NB4 (cell line): ENCODE measurements at regions not wholly inside any gene's neighbourhood (a gene's known extent, or its start where the extent isn't known, plus 50 kb on each side); places are given as distances from the start of the nearest gene placed in this dataset.

ENCODE experiments used
- POLR2A ChIP-seq: IDR thresholded peaks from 2 replicates; pipeline ENCODE4 v1.6.1; 2011; ENCODE audit warnings: mild to moderate bottlenecking; ENCODE audit not compliant: insufficient read length; ENCODE audit errors: extremely low read depth
- TF ChIP-seq, protein P1 (sequence below): IDR thresholded peaks from one replicate; pipeline ENCODE4 v1.5.1; 2012; ENCODE audit warnings: low read depth, low read length
- TF ChIP-seq, protein P2 (sequence below): IDR thresholded peaks from 2 replicates; pipeline ENCODE4 v1.6.1; 2011; ENCODE audit warnings: low read depth, low read length

DNA sequence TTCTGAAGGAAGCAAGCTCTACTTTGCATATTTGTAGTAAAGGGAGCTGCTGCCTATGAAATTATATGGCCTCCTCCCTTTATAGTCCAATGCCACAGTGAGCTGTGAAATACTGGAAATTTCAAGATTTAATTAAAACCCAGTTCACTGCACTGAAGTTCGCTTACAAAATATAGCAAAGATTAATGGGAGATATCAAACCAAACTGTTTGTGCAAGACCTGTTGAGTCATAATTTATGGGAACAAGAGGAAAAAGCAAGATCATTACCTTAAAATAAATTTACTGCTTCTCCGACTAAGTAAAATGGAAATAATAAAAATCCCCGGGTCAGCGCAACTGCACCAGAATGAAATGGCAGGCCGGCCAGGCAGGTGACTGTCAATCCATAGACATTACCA is 215.5 kb upstream of the RAB6C start:
- TF ChIP-seq, protein P1, sequence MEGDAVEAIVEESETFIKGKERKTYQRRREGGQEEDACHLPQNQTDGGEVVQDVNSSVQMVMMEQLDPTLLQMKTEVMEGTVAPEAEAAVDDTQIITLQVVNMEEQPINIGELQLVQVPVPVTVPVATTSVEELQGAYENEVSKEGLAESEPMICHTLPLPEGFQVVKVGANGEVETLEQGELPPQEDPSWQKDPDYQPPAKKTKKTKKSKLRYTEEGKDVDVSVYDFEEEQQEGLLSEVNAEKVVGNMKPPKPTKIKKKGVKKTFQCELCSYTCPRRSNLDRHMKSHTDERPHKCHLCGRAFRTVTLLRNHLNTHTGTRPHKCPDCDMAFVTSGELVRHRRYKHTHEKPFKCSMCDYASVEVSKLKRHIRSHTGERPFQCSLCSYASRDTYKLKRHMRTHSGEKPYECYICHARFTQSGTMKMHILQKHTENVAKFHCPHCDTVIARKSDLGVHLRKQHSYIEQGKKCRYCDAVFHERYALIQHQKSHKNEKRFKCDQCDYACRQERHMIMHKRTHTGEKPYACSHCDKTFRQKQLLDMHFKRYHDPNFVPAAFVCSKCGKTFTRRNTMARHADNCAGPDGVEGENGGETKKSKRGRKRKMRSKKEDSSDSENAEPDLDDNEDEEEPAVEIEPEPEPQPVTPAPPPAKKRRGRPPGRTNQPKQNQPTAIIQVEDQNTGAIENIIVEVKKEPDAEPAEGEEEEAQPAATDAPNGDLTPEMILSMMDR = no peak
- TF ChIP-seq, protein P2, sequence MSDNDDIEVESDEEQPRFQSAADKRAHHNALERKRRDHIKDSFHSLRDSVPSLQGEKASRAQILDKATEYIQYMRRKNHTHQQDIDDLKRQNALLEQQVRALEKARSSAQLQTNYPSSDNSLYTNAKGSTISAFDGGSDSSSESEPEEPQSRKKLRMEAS = no peak
- TF ChIP-seq POLR2A = no peak
